ENCODE measurements at regions not wholly inside any gene's neighbourhood (a gene's known extent, or its start where the extent isn't known, plus 50 kb on each side); places are given as distances from the start of the nearest gene placed in this dataset.

GRCh38 chr18:28808373-28808772 is 631.4 kb upstream of the CDH2 start:
- no peak for TF ChIP-seq CTCF (IDR thresholded peaks at IDR 0.05; ENCODE audit: borderline replicate concordance, extremely low read depth, low read length, poor library complexity, severe bottlenecking)
- TF ChIP-seq EZH2 (IDR thresholded peaks at IDR 0.05; ENCODE audit: borderline replicate concordance, low read depth, low read length, severe bottlenecking): no peak
